Gastrocnemius medialis (tissue), 4 donors: ENCODE measurements at regions not wholly inside any gene's neighbourhood (a gene's known extent, or its start where the extent isn't known, plus 50 kb on each side); places are given as distances from the start of the nearest gene placed in this dataset.

Experiments
- ATAC-seq, 2 donors: fragments of 150-250 bp; one replicate each; pipeline ENCODE4 v1.9.1; 2016
- DNase-seq, 2 donors: peaks; one replicate each; pipeline ENCODE4 v3.0.0-alpha.2; 2019
- H3K27ac ChIP-seq, 4 donors: fragments of 200-600 bp; sonication (generic); 1 replicate in 1 of 4; 2 replicates in 3 of 4; pipeline ENCODE4 v1.5.1; 2016 to 2018; ENCODE audit warnings: mild to moderate bottlenecking in 2 of 4, moderate library complexity in 1 of 4
- H3K27me3 ChIP-seq, 3 donors: fragments of 200-600 bp; sonication (generic) in 2 of 3; 1 replicate in 1 of 3; 2 replicates in 2 of 3; pipeline versions ENCODE4 v1.5.1 to v1.6.0; 2016 to 2019; ENCODE audit warnings: mild to moderate bottlenecking in 1 of 3, moderate library complexity in 1 of 3
- H3K36me3 ChIP-seq, 2 donors: fragments of 200-600 bp; sonication (generic) in 1 of 2; one replicate each; pipeline ENCODE4 v1.5.1; 2017 to 2018
- H3K4me1 ChIP-seq, 2 donors: fragments of 200-600 bp; sonication (generic) in 1 of 2; one replicate each; pipeline ENCODE4 v1.5.1; 2016 to 2017; ENCODE audit warnings: mild to moderate bottlenecking in 2 of 2
- H3K4me3 ChIP-seq, 4 donors: fragments of 200-600 bp; sonication (generic) in 3 of 4; 1 replicate in 1 of 4; 2 replicates in 3 of 4; pipeline ENCODE4 v1.5.1; 2016 to 2019; ENCODE audit warnings: mild to moderate bottlenecking in 2 of 4
- H3K9me3 ChIP-seq, 3 donors: fragments of 200-600 bp; sonication (generic) in 2 of 3; 1 replicate in 1 of 3; 2 replicates in 2 of 3; pipeline ENCODE4 v1.5.1; 2016 to 2019
- CTCF ChIP-seq, 5 experiments: fragments of 450-650 bp in 3 of 5; fragments of 200-600 bp in 2 of 5; sonication (generic) in 2 of 5; IDR thresholded peaks in 4 of 5; conservative IDR thresholded peaks in 1 of 5; 1 replicate in 4 of 5; 2 replicates in 1 of 5; pipeline ENCODE4 v1.5.1; 2016 to 2019; ENCODE audit warnings: antibody characterized with exemption in 5 of 5, mild to moderate bottlenecking in 3 of 5, moderate library complexity in 3 of 5
- POLR2A ChIP-seq, 2 donors: fragments of 450-650 bp; IDR thresholded peaks; one replicate each; pipeline ENCODE4 v1.6.1; 2017; ENCODE audit warnings: antibody characterized with exemption in 2 of 2, mild to moderate bottlenecking in 2 of 2, moderate library complexity in 2 of 2
- in situ Hi-C, 4 donors: fragments of 200-750 bp; cut with MboI; loops; one replicate each; pipeline versions ENCODE4 v1.15.0 to v1.8.0; 2017; ENCODE audit warnings: low sequenced_read_pairs in 4 of 4
- intact Hi-C: fragments of 100-400 bp; cut with DNase I; formaldehyde crosslinking; loops from one replicate; pipeline ENCODE4 v1.15.1; 2023; ENCODE audit warnings: low total_unique reads

GRCh38 chr10:83037653-83038052, 1101.7 kb upstream of the GHITM start:
- no peak overlapping the region for H3K4me3 ChIP-seq
- H3K9me3 ChIP-seq = no peaks in the 10 kb centered on the region
- TF ChIP-seq CTCF (IDR thresholded peaks at IDR 0.05 in 4 of 5, conservative IDR thresholded peaks at IDR 0.05 in 1 of 5) (no peak), POLR2A (IDR thresholded peaks at IDR 0.05) (no peak)
- DNase-seq (no peak), ATAC-seq (no peak)
- no peak overlapping the region for H3K27ac ChIP-seq
- H3K4me1 ChIP-seq = no peaks in the 10 kb centered on the region
- in situ Hi-C loops (no loop called here), intact Hi-C loops (no loop called here)
- no peaks in the 10 kb centered on the region for H3K27me3 ChIP-seq
- no peaks in the 10 kb centered on the region for H3K36me3 ChIP-seq

GRCh38 chr10:83038631-83039030, 1100.7 kb upstream of the GHITM start:
- ATAC-seq (no peak), DNase-seq (no peak)
- Histone ChIP-seq H3K4me1 (no peaks in the 10 kb centered on the region), H3K9me3 (no peaks in the 10 kb centered on the region), H3K27ac (no peak overlapping the region), H3K27me3 (no peaks in the 10 kb centered on the region), H3K36me3 (no peaks in the 10 kb centered on the region), H3K4me3 (no peak overlapping the region)
- TF ChIP-seq CTCF (IDR thresholded peaks at IDR 0.05 in 4 of 5, conservative IDR thresholded peaks at IDR 0.05 in 1 of 5) = no peak
- no peak for TF ChIP-seq POLR2A (IDR thresholded peaks at IDR 0.05)
- in situ Hi-C loops = no loop called here
- intact Hi-C loops = no loop called here

GRCh38 chr10:83045731-83046130, 1093.6 kb upstream of the GHITM start:
- no peak overlapping the region for H3K4me3 ChIP-seq
- no peaks in the 10 kb centered on the region for H3K36me3 ChIP-seq
- no peak for DNase-seq
- TF ChIP-seq CTCF (IDR thresholded peaks at IDR 0.05 in 4 of 5, conservative IDR thresholded peaks at IDR 0.05 in 1 of 5) (no peak), POLR2A (IDR thresholded peaks at IDR 0.05) (no peak)
- ATAC-seq = no peak
- H3K4me1 ChIP-seq = no peaks in the 10 kb centered on the region
- no peak overlapping the region for H3K27ac ChIP-seq
- H3K9me3 ChIP-seq = no peaks in the 10 kb centered on the region
- in situ Hi-C loops = no loop called here
- H3K27me3 ChIP-seq = no peaks in the 10 kb centered on the region
- intact Hi-C loops = no loop called here

GRCh38 chr10:83050815-83051214, 1088.5 kb upstream of the GHITM start:
- H3K4me3 ChIP-seq = no peak overlapping the region
- no peak for TF ChIP-seq CTCF (IDR thresholded peaks at IDR 0.05 in 4 of 5, conservative IDR thresholded peaks at IDR 0.05 in 1 of 5)
- no peak for TF ChIP-seq POLR2A (IDR thresholded peaks at IDR 0.05)
- H3K27me3 ChIP-seq = no peaks in the 10 kb centered on the region
- in situ Hi-C loops = no loop called here
- H3K4me1 ChIP-seq = no peaks in the 10 kb centered on the region
- no peaks in the 10 kb centered on the region for H3K9me3 ChIP-seq
- no peak overlapping the region for H3K27ac ChIP-seq
- intact Hi-C loops = no loop called here
- no peak for ATAC-seq
- DNase-seq = no peak
- H3K36me3 ChIP-seq = no peaks in the 10 kb centered on the region

GRCh38 chr10:83062871-83063270, 1076.4 kb upstream of the GHITM start:
- in situ Hi-C loops = no loop called here

More at GRCh38 chr10:83062871-83063270, 1076.4 kb upstream of the GHITM start:
- ATAC-seq (no peak), DNase-seq (no peak)
- intact Hi-C loops = no loop called here
- TF ChIP-seq POLR2A (IDR thresholded peaks at IDR 0.05) (no peak), CTCF (IDR thresholded peaks at IDR 0.05 in 4 of 5, conservative IDR thresholded peaks at IDR 0.05 in 1 of 5) (no peak)
- Histone ChIP-seq H3K36me3 (no peaks in the 10 kb centered on the region), H3K9me3 (no peaks in the 10 kb centered on the region), H3K27me3 (no peaks in the 10 kb centered on the region), H3K4me3 (no peak overlapping the region), H3K27ac (no peak overlapping the region), H3K4me1 (no peaks in the 10 kb centered on the region)
